K562 (cell line): ENCODE measurements at regions not wholly inside any gene's neighbourhood (a gene's known extent, or its start where the extent isn't known, plus 50 kb on each side); places are given as distances from the start of the nearest gene placed in this dataset.

Experiments used
- E2F1 ChIP-seq: sonication (generic); formaldehyde crosslinking; IDR thresholded peaks from 2 replicates; pipeline ENCODE4 v1.8.1; 2023; ENCODE audit warnings: mild to moderate bottlenecking, missing genetic modification reagents, moderate library complexity
- GABPA ChIP-seq: fragments of 200-800 bp; sonication (Bioruptor generic); conservative IDR thresholded peaks from 2 replicates; pipeline ENCODE4 v1.6.1; 2016; ENCODE audit warnings: low read depth, missing genetic modification characterization, missing compliant biosample characterization
- HDGF ChIP-seq: fragments of 450-650 bp; IDR thresholded peaks from 2 replicates; pipeline ENCODE4 v1.6.1; 2016
- SETDB1 ChIP-seq: IDR thresholded peaks from one replicate; pipeline ENCODE4 v1.6.1; 2012; ENCODE audit warnings: low read length, control low read depth, inconsistent platforms
- SIRT6 ChIP-seq: IDR thresholded peaks from one replicate; pipeline ENCODE4 v1.6.1; 2012; ENCODE audit warnings: low read depth, mild to moderate bottlenecking, control low read depth, inconsistent platforms, low read length, moderate library complexity
- TAF1 ChIP-seq: IDR thresholded peaks from 2 replicates; pipeline ENCODE4 v1.6.1; 2011; ENCODE audit warnings: mild to moderate bottlenecking, low read length, moderate library complexity; ENCODE audit not compliant: insufficient read depth, control insufficient read depth, severe bottlenecking; ENCODE audit errors: extremely low read depth
- TEAD4 ChIP-seq, 2 experiments: sonication (generic) in 1 of 2; formaldehyde crosslinking in 1 of 2; IDR thresholded peaks; 2 replicates each; pipeline versions ENCODE4 v1.6.1 to v1.8.0; 2012 to 2022; ENCODE audit warnings: borderline replicate concordance in 1 of 2, inconsistent platforms in 1 of 2, low read length in 1 of 2, mild to moderate bottlenecking in 1 of 2, missing genetic modification reagents in 1 of 2
- THAP7 ChIP-seq: fragments of 250-450 bp; sonication (Bioruptor Pico); IDR thresholded peaks from 2 replicates; pipeline ENCODE4 v1.5.0; 2021
- U2AF2 ChIP-seq: fragments of 200-400 bp; formaldehyde crosslinking; optimal IDR thresholded peaks from 2 replicates; pipeline ENCODE3; 2017; ENCODE audit warnings: low read depth, mild to moderate bottlenecking, low read length
- YY1 ChIP-seq, 3 experiments: IDR thresholded peaks; 2 replicates each; pipeline ENCODE4 v1.6.1; 2011; ENCODE audit warnings: low read length in 2 of 3, mild to moderate bottlenecking in 2 of 3, moderate library complexity in 2 of 3, borderline replicate concordance in 1 of 3, control low read depth in 1 of 3, low read depth in 1 of 3; ENCODE audit not compliant: insufficient read depth in 3 of 3, insufficient replicate concordance in 2 of 3, control insufficient read depth in 1 of 3, insufficient read length in 1 of 3; ENCODE audit errors: extremely low read depth in 1 of 3
- TF ChIP-seq, protein P1 (sequence below): fragments of 450-650 bp; IDR thresholded peaks from one replicate; pipeline ENCODE4 v1.6.1; 2018; ENCODE audit warnings: mild to moderate bottlenecking, moderate library complexity; ENCODE audit not compliant: partially characterized antibody

GRCh38 chr4:136241221-136241986, 1290.9 kb downstream of the PCDH18 start:
- TF ChIP-seq THAP7 (CRISPR knock-in tag) (no peak), SIRT6 (no peak), U2AF2 (no peak), TEAD4 (IDR thresholded peaks at IDR 0.05; ENCODE audit: low read length) (no peak), TEAD4 (CRISPR knock-in tag; IDR thresholded peaks at IDR 0.05; ENCODE audit: borderline replicate concordance) (no peak), YY1 (IDR thresholded peaks at IDR 0.05; ENCODE audit: borderline replicate concordance in 1 of 3, control insufficient read depth in 1 of 3, extremely low read depth in 1 of 3, insufficient read depth in 3 of 3, insufficient read length in 1 of 3, insufficient replicate concordance in 2 of 3, low read depth in 1 of 3, low read length in 2 of 3) (no peak), HDGF (no peak), TAF1 (no peak), E2F1 (CRISPR knock-in tag) (no peak), GABPA (tag) (no peak), SETDB1 (no peak)
- TF ChIP-seq, protein P1, sequence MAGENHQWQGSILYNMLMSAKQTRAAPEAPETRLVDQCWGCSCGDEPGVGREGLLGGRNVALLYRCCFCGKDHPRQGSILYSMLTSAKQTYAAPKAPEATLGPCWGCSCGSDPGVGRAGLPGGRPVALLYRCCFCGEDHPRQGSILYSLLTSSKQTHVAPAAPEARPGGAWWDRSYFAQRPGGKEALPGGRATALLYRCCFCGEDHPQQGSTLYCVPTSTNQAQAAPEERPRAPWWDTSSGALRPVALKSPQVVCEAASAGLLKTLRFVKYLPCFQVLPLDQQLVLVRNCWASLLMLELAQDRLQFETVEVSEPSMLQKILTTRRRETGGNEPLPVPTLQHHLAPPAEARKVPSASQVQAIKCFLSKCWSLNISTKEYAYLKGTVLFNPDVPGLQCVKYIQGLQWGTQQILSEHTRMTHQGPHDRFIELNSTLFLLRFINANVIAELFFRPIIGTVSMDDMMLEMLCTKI = no peak
